Choroid plexus epithelial cell (primary cell): ENCODE measurements at regions not wholly inside any gene's neighbourhood (a gene's known extent, or its start where the extent isn't known, plus 50 kb on each side); places are given as distances from the start of the nearest gene placed in this dataset.
"Not testable (repeated sequence)": the region's sequence is repeated elsewhere in the genome, so short reads cannot be mapped to it uniquely, and the experiment has no call there.

Experiments used
- DNase-seq: peaks from one replicate; pipeline ENCODE4 v3.0.0-alpha.2; 2010; ENCODE audit warnings: low read depth
- H3K4me3 ChIP-seq: 2 replicates; pipeline ENCODE4 v1.5.1; 2011; ENCODE audit warnings: low read depth, mild to moderate bottlenecking, control low read depth, low read length, moderate library complexity
- CTCF ChIP-seq: conservative IDR thresholded peaks from 2 replicates; pipeline ENCODE4 v1.5.1; 2011; ENCODE audit warnings: low read depth, mild to moderate bottlenecking, control low read depth, inconsistent platforms, low read length, moderate library complexity

DNA sequence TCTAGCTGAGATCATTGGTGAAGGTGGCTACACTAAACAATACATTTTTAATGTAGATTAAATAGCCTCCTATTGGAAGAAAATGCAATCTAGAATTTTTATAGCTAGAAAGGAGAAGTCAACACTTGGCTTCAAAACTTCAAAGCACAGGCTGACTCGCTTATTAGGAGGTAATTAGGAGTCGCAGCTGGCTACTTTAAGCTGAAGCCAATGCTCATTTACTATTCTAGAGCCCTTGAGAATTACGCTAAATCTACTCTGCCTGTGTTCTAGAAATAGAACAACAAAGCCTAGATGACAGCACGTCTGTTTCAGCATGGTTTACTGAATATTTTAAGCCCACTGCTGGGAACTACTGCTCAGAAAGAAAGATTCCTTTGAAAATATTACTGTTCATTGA is 101.6 kb upstream of the EEPD1 start:
- H3K4me3 ChIP-seq, result no peak overlapping the region
- no peak for TF ChIP-seq CTCF

DNA sequence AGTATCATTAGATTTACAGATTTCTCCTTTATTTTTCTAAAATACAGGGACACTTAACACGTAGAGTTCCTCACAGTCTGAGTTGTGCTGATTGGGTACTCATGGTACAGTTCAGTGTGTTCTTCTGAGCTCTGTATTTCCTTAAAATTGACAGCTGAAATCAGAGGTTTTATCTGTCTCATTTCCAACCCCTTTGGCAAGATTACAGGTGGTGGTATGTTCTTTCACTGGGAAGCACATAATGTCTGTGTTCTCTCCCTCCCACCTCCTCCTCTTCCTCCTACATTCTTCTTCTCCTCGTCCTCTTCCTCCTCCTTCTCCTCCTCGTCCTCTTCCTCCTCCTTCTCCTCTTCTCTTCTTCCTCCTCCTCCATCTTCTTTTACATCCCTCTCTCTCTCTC is 99.5 kb upstream of the EEPD1 start:
- no peak for DNase-seq
- TF ChIP-seq CTCF, result no peak
- H3K4me3 ChIP-seq, result no peak overlapping the region

More for the DNA sequence above, 101.6 kb upstream of the EEPD1 start:
- no peak for DNase-seq

- no peak overlapping the region for H3K4me3 ChIP-seq
- DNase-seq, result no peak
- no peak for TF ChIP-seq CTCF
Measured at GRCh38 chr7:36054637-36055036, 98.4 kb upstream of the EEPD1 start.

GRCh38 chr7:36055207-36055606 is 97.8 kb upstream of the EEPD1 start:
- TF ChIP-seq CTCF, result no peak
- DNase-seq, result no peak
- H3K4me3 ChIP-seq, result no peak overlapping the region

DNA sequence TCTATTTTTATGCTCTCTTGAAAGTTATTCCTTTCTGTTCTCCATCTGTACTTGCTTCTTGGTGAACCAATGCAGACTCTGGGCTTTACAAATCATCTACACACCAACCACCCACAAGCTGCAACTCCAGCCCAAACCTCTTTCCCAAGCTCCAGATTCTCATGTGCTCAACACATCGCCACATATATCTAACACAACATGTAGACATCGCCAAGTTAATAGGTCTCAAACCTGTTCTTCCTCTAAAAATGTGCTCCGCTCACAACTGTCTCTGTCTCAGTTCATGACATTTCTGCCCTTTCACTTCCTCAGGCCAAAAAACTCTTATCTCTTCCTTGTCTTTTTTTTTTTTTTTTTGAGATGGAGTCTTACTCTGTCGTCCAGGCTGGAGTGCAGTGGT is 95.7 kb upstream of the EEPD1 start:
- H3K4me3 ChIP-seq, result no peak overlapping the region
- no peak for TF ChIP-seq CTCF
- no peak for DNase-seq

DNA sequence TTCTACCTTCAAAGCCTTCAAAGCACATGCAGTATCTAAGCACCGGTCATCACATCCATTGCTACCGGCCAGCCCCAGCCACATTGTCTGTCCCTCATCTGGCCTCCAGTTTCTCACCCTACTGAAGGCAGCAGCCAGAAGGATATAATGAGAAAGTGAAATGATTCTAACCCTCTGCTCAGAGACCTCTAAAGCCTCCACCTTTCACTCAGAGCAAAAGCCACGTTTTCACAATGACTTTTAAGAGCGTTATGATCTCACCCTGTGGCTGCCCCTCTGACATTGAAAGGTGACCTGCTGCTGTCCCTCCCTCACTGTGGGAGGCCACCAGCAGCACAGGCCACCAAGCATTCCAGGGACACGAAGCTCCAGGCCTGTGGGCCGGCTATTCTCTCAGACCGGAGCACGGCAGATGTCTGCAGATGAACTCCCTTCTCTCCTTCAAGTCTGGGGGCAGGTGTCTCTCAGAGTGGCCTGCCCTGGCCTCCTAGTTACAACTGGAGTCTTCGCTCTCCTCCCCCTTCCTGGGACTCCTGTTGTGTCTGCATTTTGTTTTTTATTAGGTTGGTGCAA is 94.9 kb upstream of the EEPD1 start:
- TF ChIP-seq CTCF, result no peak
- no peak overlapping the region for H3K4me3 ChIP-seq
- DNase-seq, result no peak

GRCh38 chr7:36060388-36060787 is 92.7 kb upstream of the EEPD1 start:
- H3K4me3 ChIP-seq, DNase-seq: not testable (repeated sequence)
